GM23248 (cell line): ENCODE measurements at regions not wholly inside any gene's neighbourhood (a gene's known extent, or its start where the extent isn't known, plus 50 kb on each side); places are given as distances from the start of the nearest gene placed in this dataset.

ENCODE experiments used
- EZH2 ChIP-seq: fragments of 200-600 bp; sonication (generic); IDR thresholded peaks from 2 replicates; pipeline ENCODE4 v1.6.1; 2018; ENCODE audit warnings: antibody characterized with exemption, mild to moderate bottlenecking; ENCODE audit not compliant: insufficient read depth, poor library complexity, severe bottlenecking
- EZH2phosphoT487 ChIP-seq: fragments of 200-600 bp; sonication (generic); IDR thresholded peaks from 2 replicates; pipeline ENCODE4 v1.6.1; 2018; ENCODE audit warnings: antibody characterized with exemption, moderate library complexity, mild to moderate bottlenecking, low read depth; ENCODE audit not compliant: insufficient read depth

- TF ChIP-seq EZH2 (no peak), EZH2phosphoT487 (no peak)
Measured at GRCh38 chr6:84348801-84349200, 121.4 kb upstream of the CEP162 start.
